HCT116 (cell line): ENCODE measurements at regions not wholly inside any gene's neighbourhood (a gene's known extent, or its start where the extent isn't known, plus 50 kb on each side); places are given as distances from the start of the nearest gene placed in this dataset.

Source experiments
- ATAC-seq: fragments of 200-7000 bp; cut with Tn5 transposase; 2 replicates; pipeline ENCODE4 v1.9.1; 2020; ENCODE audit warnings: mild to moderate bottlenecking, moderate library complexity
- BruUV-seq: library from RNA; stranded (reverse); fragments of 400-500 nt; replicated peaks from 2 replicates; lab custom pipeline; 2021; lab: Mats Ljungman, UMichigan
- CTCF ChIA-PET: fragments of 300-600 bp; sonication (Branson Sonifier 250); formaldehyde crosslinking; loops from one replicate; lab custom pipeline; 2021; ENCODE audit warnings: antibody characterized with exemption; lab: Charles Lee
- POLR2A ChIA-PET: fragments of 300-600, 350-600 bp; sonication (Branson Sonifier 250); formaldehyde crosslinking; loops from one replicate; lab custom pipeline; 2021; ENCODE audit warnings: antibody characterized with exemption; lab: Charles Lee
- RAD21 ChIA-PET, 2 experiments: fragments of 300-600 bp; sonication (Branson Sonifier 250); formaldehyde crosslinking; loops; one replicate each; lab custom pipeline; 2023; ENCODE audit warnings: low total read pairs in 2 of 2; ENCODE audit not compliant: uncharacterized antibody in 2 of 2, unreplicated experiment in 2 of 2, low non-redundant PET in 1 of 2; lab: Charles Lee
- DNase-seq: peaks from one replicate; pipeline ENCODE4 v3.0.0-alpha.2; 2010; ENCODE audit warnings: low read depth, low spot score
- H2AFZ ChIP-seq: fragments of 200-600 bp; shearing (Covaris generic), sonication (generic); 2 replicates; pipeline ENCODE4 v1.6.1; 2017; ENCODE audit warnings: low read depth, mixed run types, mixed read lengths, antibody characterized with exemption, low read length; ENCODE audit not compliant: poor library complexity, severe bottlenecking
- H3K27ac ChIP-seq: 2 replicates; pipeline ENCODE4 v1.5.1; 2012; ENCODE audit warnings: low read depth, low read length
- H3K27me3 ChIP-seq: fragments of 200-600 bp; sonication (generic); 2 replicates; pipeline ENCODE4 v1.6.1; 2016; ENCODE audit warnings: mixed run types, low read length, mixed read lengths; ENCODE audit not compliant: insufficient read depth
- H3K36me3 ChIP-seq, 2 experiments: fragments of 200-500 bp in 1 of 2; fragments of 200-600 bp in 1 of 2; sonication (Bioruptor generic) in 1 of 2; sonication (generic) in 1 of 2; 2 replicates each; pipeline versions ENCODE4 v1.5.1 to v1.6.1; 2014 to 2016; ENCODE audit warnings: low read length in 2 of 2, inconsistent platforms in 1 of 2, mixed read lengths in 1 of 2, mixed run types in 1 of 2; ENCODE audit not compliant: insufficient read depth in 2 of 2, control insufficient read depth in 1 of 2
- H3K4me1 ChIP-seq, 2 experiments: fragments of 200-600 bp in 1 of 2; sonication (generic) in 1 of 2; 2 replicates each; pipeline versions ENCODE4 v1.5.1 to v1.6.1; 2012 to 2017; ENCODE audit warnings: low read length in 2 of 2, inconsistent platforms in 1 of 2, mild to moderate bottlenecking in 1 of 2, mixed read lengths in 1 of 2, mixed run types in 1 of 2, moderate library complexity in 1 of 2; ENCODE audit not compliant: insufficient read depth in 2 of 2, control insufficient read depth in 1 of 2
- H3K4me2 ChIP-seq: fragments of 200-600 bp; sonication (generic); 2 replicates; pipeline ENCODE4 v1.6.1; 2017; ENCODE audit warnings: mixed run types, low read length, mixed read lengths
- H3K4me3 ChIP-seq, 2 experiments: fragments of 200-600 bp in 1 of 2; sonication (generic) in 1 of 2; replicated peaks in 1 of 2; 2 replicates each; pipeline ENCODE4 v1.5.1; 2011 to 2016; ENCODE audit warnings: low read length in 2 of 2, control low read depth in 1 of 2, low read depth in 1 of 2, mild to moderate bottlenecking in 1 of 2, mixed read lengths in 1 of 2, mixed run types in 1 of 2
- H3K79me2 ChIP-seq: fragments of 200-600 bp; sonication (generic); 2 replicates; pipeline ENCODE4 v1.6.1; 2017; ENCODE audit warnings: mild to moderate bottlenecking, mixed run types, low read length, moderate library complexity, mixed read lengths; ENCODE audit not compliant: insufficient read depth
- H3K9ac ChIP-seq: fragments of 200-600 bp; sonication (generic); 2 replicates; pipeline ENCODE4 v1.6.1; 2016; ENCODE audit warnings: low read length, mixed read lengths
- H3K9me2 ChIP-seq: fragments of 200-600 bp; sonication (generic), shearing (Covaris generic); 2 replicates; pipeline ENCODE4 v1.6.1; 2017; ENCODE audit warnings: mixed run types, mild to moderate bottlenecking, moderate library complexity; ENCODE audit not compliant: insufficient read depth
- H3K9me3 ChIP-seq, 2 experiments: fragments of 200-500 bp in 1 of 2; fragments of 200-600 bp in 1 of 2; sonication (Bioruptor generic) in 1 of 2; sonication (generic) in 1 of 2; 2 replicates each; pipeline ENCODE4 v1.6.1; 2014 to 2017; ENCODE audit warnings: low read length in 2 of 2, mixed read lengths in 2 of 2, inconsistent platforms in 1 of 2, low read depth in 1 of 2, mild to moderate bottlenecking in 1 of 2, mixed run types in 1 of 2, moderate library complexity in 1 of 2; ENCODE audit not compliant: control insufficient read depth in 1 of 2, insufficient read depth in 1 of 2
- H4K20me1 ChIP-seq: fragments of 200-600 bp; sonication (generic), shearing (Covaris generic); 2 replicates; pipeline ENCODE4 v1.6.1; 2017; ENCODE audit warnings: mixed run types, mild to moderate bottlenecking, moderate library complexity; ENCODE audit not compliant: insufficient read depth
- CEBPB ChIP-seq: IDR thresholded peaks from 2 replicates; pipeline ENCODE4 v1.6.1; 2012; ENCODE audit warnings: low read depth
- EZH2phosphoT487 ChIP-seq: fragments of 200-600 bp; IDR thresholded peaks from 2 replicates; pipeline ENCODE4 v1.6.1; 2018; ENCODE audit warnings: antibody characterized with exemption, borderline replicate concordance
- FOSL1 ChIP-seq: IDR thresholded peaks from 2 replicates; pipeline ENCODE4 v1.6.1; 2012; ENCODE audit warnings: low read depth
- POLR2A ChIP-seq: IDR thresholded peaks from 2 replicates; pipeline ENCODE4 v1.7.0; 2011; ENCODE audit warnings: borderline replicate concordance; ENCODE audit not compliant: insufficient read depth, insufficient read length; ENCODE audit errors: extremely low read depth
- SP1 ChIP-seq: IDR thresholded peaks from 2 replicates; pipeline ENCODE4 v1.6.1; 2012; ENCODE audit warnings: low read depth
- TCF7L2 ChIP-seq: IDR thresholded peaks from 2 replicates; pipeline ENCODE4 v1.7.0; 2011; ENCODE audit warnings: borderline replicate concordance, inconsistent platforms; ENCODE audit not compliant: insufficient read depth, insufficient read length; ENCODE audit errors: extremely low read depth
- ZNF274 ChIP-seq: fragments of 200-500 bp; sonication (Bioruptor generic); IDR thresholded peaks from 2 replicates; pipeline ENCODE4 v1.6.1; 2014; ENCODE audit warnings: mild to moderate bottlenecking, low read depth, low read length, inconsistent platforms
- intact Hi-C: fragments of 100-400 bp; cut with micrococcal nuclease; formaldehyde crosslinking; loops from 2 replicates; pipeline ENCODE4 v1.10.0; 2022
- TF ChIP-seq, protein P1 (sequence below): IDR thresholded peaks from 2 replicates; pipeline ENCODE4 v1.6.1; 2011; ENCODE audit warnings: mild to moderate bottlenecking, low read length, moderate library complexity; ENCODE audit not compliant: insufficient replicate concordance; ENCODE audit errors: extremely low read depth
- TF ChIP-seq, protein P2 (sequence below), 3 experiments: fragments of 200-600 bp in 1 of 3; sonication (generic) in 1 of 3; IDR thresholded peaks in 2 of 3; conservative IDR thresholded peaks in 1 of 3; 2 replicates each; pipeline ENCODE4 v1.5.1; 2012 to 2017; ENCODE audit warnings: low read depth in 2 of 3, low read length in 2 of 3, antibody characterized with exemption in 1 of 3, borderline replicate concordance in 1 of 3, control low read depth in 1 of 3, mild to moderate bottlenecking in 1 of 3, mixed read lengths in 1 of 3, mixed run types in 1 of 3, moderate library complexity in 1 of 3; ENCODE audit not compliant: insufficient read depth in 1 of 3

DNA sequence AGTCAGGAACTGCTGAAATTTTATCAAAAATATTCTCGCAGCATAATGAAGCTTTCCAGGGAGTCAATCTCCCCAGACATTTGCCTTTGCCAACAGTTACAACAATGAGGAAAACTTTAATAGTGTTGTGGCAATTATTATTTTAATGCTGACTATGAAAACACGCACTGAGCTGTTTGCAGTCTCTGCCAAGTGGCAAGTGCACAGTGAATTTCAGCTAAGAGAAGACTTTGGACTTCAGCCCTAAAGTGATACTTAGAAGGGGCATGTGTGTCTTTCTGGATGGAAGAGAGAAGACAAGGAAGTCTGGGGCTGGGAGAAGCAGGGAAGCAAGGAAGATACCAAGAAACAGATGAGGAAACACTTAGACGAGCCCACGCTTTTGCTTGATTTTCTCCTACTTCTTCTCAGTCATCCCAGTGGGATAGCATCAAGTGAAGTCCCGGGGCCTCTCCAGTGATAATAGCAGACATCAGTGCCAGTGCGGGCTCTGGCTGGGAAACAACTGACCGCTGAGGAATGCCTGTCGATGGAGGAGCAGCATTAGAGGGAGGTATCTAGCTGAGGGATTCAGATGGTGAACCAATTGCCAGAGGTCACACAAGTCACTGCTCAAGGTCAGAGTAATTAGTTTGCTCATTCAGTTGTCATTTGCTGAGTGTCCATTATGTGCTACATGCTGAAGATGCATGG, 196.3 kb downstream of the TTLL7 start:
- intact Hi-C loops: no loop called here
- TF ChIP-seq SP1: no peak
- no peak for TF ChIP-seq EZH2phosphoT487
- TF ChIP-seq, protein P1, sequence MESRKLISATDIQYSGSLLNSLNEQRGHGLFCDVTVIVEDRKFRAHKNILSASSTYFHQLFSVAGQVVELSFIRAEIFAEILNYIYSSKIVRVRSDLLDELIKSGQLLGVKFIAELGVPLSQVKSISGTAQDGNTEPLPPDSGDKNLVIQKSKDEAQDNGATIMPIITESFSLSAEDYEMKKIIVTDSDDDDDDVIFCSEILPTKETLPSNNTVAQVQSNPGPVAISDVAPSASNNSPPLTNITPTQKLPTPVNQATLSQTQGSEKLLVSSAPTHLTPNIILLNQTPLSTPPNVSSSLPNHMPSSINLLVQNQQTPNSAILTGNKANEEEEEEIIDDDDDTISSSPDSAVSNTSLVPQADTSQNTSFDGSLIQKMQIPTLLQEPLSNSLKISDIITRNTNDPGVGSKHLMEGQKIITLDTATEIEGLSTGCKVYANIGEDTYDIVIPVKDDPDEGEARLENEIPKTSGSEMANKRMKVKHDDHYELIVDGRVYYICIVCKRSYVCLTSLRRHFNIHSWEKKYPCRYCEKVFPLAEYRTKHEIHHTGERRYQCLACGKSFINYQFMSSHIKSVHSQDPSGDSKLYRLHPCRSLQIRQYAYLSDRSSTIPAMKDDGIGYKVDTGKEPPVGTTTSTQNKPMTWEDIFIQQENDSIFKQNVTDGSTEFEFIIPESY: no peak
- TF ChIP-seq TCF7L2: no peak
- no peak for TF ChIP-seq FOSL1
- TF ChIP-seq, protein P2, sequence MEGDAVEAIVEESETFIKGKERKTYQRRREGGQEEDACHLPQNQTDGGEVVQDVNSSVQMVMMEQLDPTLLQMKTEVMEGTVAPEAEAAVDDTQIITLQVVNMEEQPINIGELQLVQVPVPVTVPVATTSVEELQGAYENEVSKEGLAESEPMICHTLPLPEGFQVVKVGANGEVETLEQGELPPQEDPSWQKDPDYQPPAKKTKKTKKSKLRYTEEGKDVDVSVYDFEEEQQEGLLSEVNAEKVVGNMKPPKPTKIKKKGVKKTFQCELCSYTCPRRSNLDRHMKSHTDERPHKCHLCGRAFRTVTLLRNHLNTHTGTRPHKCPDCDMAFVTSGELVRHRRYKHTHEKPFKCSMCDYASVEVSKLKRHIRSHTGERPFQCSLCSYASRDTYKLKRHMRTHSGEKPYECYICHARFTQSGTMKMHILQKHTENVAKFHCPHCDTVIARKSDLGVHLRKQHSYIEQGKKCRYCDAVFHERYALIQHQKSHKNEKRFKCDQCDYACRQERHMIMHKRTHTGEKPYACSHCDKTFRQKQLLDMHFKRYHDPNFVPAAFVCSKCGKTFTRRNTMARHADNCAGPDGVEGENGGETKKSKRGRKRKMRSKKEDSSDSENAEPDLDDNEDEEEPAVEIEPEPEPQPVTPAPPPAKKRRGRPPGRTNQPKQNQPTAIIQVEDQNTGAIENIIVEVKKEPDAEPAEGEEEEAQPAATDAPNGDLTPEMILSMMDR (IDR thresholded peaks at IDR 0.05 in 2 of 3, conservative IDR thresholded peaks at IDR 0.05 in 1 of 3; ENCODE audit: borderline replicate concordance in 1 of 3, insufficient read depth in 1 of 3, low read depth in 2 of 3, low read length in 2 of 3): no peak
- no peak for TF ChIP-seq POLR2A
- no peak for TF ChIP-seq CEBPB
- TF ChIP-seq ZNF274: no peak
- H3K9ac ChIP-seq: no peak overlapping the region
- no peaks in the 10 kb centered on the region for H4K20me1 ChIP-seq
- no peaks in the 10 kb centered on the region for H3K27me3 ChIP-seq
- ChIA-PET RAD21 (no interaction called here), POLR2A (no interaction called here), CTCF (no interaction called here)
- H3K4me1 ChIP-seq: no peaks in the 10 kb centered on the region
- BruUV-seq: no TSS peak
- no peaks in the 10 kb centered on the region for H3K9me3 ChIP-seq
- no peak for DNase-seq
- no peak overlapping the region for H3K4me2 ChIP-seq
- H3K9me2 ChIP-seq: no peaks in the 10 kb centered on the region
- H3K27ac ChIP-seq: no peak overlapping the region
- H3K4me3 ChIP-seq: no peak overlapping the region
- ATAC-seq: no peak
- H3K79me2 ChIP-seq: no peaks in the 10 kb centered on the region
- H2AFZ ChIP-seq: no peak overlapping the region
- H3K36me3 ChIP-seq: no peaks in the 10 kb centered on the region
